8988T (cell line): ENCODE measurements at regions not wholly inside any gene's neighbourhood (a gene's known extent, or its start where the extent isn't known, plus 50 kb on each side); places are given as distances from the start of the nearest gene placed in this dataset.
"Not testable (repeated sequence)": the region's sequence is repeated elsewhere in the genome, so short reads cannot be mapped to it uniquely, and the experiment has no call there.

Source experiments
- DNase-seq: peaks from one replicate; pipeline ENCODE4 v3.0.0; 2011

DNA sequence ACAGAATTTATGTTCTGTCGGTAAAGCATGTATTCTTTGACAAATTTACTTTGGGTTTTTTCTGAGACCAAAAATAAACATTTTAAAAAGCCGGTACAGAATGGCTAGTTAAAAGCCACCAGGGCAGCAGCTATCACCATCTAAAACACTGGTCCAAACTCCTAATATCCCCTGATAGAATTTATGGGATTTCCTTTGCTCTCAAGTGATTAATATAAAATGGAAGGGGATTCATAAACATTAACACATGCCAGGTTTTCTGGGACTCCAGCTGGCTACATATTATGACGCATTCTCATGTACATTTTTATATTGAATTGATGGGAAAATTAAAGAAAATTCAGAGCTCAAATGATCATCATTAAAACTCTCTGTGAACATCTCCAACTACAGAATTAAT, 640.8 kb downstream of the C12orf50 start:
- no peak for DNase-seq

DNA sequence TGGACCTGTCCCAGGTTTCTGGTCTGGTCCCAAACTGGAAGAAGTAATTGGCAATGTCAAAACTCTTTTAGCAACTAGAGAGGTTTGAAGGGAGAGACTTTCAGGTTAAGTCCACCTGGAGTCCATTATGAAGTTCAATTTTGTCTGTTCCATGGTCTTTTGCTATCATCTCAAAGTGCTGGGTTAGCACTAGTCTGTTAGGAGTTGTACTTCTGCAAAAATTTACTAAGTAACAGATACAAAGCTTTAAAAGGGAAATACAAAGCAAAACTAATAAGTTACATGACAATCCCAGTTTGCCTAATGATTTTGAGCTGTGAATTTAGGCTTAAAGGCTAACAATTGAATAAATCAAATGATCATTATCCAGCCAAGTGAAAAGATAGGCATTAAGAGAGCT, 643.9 kb downstream of the C12orf50 start:
- no peak for DNase-seq

DNA sequence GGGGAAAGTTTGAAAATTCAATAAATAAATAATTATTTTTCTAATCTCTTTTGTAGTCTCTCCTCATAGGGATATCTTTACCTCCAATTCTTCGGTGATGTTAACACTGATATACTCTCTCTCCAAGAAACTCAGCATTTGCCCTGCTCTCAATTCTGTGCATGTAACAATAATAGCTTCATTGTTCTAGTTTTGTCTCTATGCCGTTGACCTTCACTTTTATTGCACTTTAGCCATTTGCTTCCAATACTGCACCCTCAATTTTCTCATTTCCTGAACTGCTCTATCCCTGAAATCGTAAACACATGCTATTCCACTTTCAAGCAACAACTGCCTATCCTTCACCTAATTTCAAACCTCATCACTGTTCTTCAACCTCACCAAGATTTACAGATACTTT, 645.0 kb downstream of the C12orf50 start:
- no peak for DNase-seq

DNA sequence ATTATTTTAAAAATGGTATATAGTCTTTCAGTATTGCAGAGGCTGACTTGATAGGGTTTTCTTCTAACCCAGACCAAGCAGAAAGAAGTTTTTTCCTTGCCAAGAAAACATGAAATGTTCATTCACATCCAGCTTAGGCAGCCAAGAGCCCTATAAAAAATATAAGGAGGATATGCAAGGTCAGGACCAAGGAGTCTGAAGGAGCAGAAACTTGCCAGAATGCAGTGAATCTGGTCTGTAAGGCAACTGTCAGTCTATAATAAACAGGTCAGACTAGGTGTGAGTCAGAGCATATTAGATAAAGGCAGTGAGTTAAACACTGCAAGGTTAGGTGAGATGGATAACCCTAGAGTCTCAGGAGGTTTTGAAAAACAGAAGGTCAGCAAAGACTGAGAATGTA, 645.5 kb downstream of the C12orf50 start:
- DNase-seq = no peak

DNA sequence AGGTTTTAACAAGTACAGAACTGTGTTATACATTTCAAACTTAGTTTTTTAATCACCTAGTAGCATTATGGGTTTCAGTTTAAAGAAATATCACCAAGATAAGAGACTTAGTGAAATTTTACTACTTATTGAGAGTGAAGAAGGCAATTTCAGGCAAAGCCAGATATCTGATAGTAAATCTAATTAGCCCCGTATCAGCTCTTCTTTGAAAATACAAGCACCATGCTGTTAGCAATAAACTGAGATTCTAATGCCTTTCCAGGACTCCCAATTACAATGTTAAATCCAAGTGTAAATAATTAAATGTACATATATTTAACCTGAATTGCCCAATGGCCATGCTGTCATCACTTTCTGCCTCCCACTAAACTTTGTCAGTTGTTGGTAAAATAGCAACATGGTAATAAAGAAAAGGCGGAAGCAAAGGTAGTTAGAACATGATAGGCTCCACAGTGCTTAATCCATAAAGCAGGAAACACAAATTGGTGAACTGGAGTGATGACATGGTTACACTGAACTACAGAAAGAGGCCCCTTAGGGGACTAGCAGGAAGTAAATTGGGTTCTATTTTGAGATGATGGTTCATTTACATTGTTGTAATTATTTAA, 646.1 kb downstream of the C12orf50 start:
- no peak for DNase-seq

DNA sequence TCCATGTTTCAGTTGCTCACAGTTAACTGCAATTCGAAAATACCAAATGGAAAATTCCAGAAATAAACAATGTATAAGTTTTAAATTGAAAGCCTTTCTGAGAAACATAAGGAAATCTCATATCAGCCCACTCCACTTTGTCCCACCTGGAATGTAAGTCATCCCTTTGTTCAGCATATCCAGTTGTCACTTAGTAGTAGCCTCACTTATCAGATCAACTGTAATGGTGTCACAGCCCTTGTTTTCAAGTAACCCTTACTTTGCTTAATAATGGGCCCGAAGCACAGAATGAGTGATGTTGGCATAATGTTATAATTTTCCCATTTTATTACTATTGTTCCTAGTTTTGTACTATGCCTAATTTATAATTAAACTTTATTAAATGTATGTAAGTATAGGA, 646.8 kb downstream of the C12orf50 start:
- DNase-seq = no peak

GRCh38 chr12:87381742-87382141, 647.5 kb downstream of the C12orf50 start:
- no peak for DNase-seq

GRCh38 chr12:87378526-87378925, 650.7 kb downstream of the C12orf50 start:
- DNase-seq = no peak

DNA sequence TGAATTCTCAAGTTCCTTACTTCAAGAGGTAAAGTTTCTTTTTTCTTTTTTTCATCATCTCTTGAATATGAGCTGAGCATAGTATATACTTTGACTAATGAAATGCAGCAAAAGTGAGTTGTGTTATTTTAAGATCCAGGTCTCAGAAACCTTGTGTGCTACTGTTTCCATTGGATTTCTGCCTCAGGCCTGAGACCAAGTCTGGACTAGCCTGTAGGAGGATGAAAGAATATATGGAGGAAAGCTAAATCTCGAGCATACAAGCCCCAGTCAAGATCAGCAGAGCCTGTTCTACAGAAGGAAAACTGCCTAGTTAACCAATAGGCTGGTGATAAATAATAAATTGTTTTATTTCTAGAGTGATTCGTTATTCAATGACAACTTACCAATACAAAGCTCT, 652.5 kb downstream of the C12orf50 start:
- DNase-seq = no peak

GRCh38 chr12:87369161-87369560, 660.0 kb downstream of the C12orf50 start:
- no peak for DNase-seq

DNA sequence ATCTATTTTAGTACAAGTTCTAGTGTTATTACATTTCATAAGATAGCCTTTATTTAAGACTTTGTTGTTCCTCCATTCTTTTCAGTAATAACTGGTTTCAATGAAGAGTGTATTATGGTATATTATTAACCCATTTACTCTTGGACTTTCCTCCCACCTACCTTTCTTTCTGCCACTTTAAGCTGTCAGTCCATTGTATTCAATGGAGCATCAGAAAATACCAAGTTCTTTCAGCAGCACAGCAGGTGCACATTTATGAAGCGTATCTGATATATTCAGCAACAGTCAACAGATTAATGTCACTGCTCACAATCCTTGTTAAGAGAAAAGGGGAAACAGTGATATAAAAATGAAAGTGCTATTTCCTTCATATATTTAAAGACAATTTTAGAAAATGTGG, 660.9 kb downstream of the C12orf50 start:
- no peak for DNase-seq

DNA sequence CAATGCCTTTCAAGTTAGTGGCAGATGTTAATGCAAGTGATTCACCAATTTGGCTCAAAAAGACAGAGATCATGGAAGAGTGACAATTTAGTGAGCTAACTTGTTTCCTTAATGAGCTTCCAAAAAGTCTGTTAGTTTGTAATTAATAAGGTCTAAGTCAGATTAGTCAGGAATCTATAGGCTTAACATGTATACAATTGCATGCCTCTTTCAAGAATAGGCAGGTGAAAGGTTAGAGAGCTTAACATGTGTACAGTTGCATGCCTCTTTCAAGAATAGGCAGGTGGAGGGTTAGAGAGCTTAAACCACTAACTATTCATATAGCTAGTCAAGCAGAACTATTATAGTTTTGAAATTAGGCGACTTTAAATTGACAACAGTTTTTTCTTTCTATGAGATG, 663.8 kb downstream of the C12orf50 start:
- DNase-seq = no peak

DNA sequence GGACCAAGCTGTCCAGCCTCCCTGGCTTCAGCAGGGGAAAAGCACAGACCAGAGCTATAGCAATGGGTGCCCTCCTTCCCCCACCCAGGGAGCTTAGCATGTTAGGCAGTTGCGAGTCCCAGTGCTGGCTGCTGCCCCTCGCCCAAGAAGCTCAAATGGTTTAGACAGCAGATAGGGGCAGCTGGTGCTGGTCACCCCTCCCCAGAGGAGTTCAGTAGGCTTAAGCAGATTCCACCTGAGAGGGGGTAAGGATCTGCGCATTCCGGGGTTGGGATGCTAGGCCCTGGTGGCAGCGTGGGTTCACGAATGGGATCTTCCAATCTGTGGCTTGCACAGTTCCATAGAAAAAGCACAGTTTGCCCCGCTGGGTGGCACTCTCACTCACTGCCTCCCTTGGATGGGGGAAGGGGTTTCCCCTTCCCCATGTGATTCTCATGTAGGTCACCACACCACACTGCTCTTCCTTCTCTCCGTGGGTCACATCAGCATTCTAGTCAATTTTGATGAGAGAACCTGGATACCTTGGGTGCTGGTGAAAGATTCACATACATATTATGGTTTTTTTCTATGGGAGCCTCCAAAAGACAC, 665.6 kb downstream of the C12orf50 start:
- no peak for DNase-seq

DNA sequence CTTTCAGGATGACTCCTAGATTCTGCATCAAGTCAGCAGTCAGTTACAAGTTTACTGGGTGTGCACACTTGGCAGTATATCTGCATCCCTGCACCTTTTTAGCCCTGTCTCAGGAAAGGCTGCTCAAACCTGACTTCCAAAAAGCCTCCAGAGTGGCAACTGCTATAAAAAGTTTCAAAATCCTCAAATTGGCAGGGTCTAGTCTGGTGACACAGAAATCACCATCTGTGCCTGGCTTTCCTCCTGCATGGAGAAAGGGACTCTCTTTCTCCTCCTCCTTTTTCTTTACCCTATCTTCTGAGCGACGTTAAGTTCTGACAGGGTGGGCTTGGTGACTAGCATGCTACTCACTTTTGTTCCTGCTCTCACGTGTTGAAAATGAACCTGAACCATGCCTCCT, 679.5 kb downstream of the C12orf50 start:
- DNase-seq = no peak

DNA sequence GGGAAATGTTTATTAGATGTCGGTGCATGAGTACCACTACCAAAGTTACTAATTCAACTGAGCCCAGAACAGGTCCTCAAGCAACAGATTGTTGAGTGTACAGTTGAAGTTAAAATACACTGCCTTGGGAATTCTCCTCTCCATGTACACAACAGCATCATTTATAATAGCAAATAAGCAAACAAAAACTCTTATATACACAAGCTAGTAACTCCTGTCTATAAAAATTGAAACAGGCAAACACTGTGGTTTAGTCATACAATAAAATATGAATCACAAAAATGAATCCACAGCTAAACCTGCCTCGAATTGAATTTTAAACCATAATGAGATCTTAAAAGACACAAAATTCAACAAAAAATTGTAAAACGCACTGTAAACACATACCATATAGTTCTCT, 681.1 kb downstream of the C12orf50 start:
- DNase-seq = no peak

GRCh38 chr12:87344699-87345098, 684.5 kb downstream of the C12orf50 start:
- no peak for DNase-seq

DNA sequence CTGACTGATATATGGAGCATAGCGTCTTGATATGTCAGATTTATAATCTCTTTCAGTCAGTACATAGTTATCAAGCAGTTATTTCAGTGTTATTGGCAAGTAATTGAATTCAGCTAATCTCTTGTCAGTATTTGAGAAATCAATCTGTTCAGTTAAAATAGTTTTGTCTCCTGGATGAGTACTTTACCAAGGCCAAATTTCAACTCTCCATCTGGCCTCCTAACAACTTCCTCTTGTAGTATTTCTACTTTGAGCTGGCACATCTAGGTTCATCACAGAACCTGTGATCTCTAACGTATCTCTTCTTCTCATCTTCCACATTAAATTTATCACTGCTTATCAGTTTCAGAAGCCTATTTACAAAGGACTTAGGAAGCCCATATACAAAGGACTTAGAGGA, 690.5 kb downstream of the C12orf50 start:
- DNase-seq = no peak

GRCh38 chr12:87336814-87337336, 692.3 kb downstream of the C12orf50 start:
- no peak for DNase-seq

GRCh38 chr12:87332987-87333726, 696.0 kb downstream of the C12orf50 start:
- DNase-seq = no peak

GRCh38 chr12:87330071-87330555, 699.1 kb downstream of the C12orf50 start:
- DNase-seq = not testable (repeated sequence)

- no peak for DNase-seq
These were observed 699.9 kb downstream of the C12orf50 start for GRCh38 chr12:87329076-87329863.

DNA sequence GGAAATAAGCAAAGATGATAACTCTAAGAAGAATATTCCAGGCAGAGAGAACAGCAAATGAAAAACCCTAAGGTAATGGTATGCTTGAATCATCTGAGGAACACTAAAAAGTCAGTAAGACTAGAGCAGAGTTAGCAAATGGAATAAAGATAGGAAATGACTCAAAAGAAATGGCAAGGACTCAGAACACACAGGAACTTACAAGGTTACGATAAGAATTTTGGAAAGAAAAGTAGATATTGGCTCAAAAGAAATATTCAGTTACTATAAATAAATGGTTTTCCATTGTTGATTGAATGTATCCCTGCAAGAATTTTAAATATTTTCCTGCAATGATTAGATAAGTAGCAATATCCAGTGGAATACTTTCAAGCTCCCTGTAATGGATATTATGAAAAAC, 705.8 kb downstream of the C12orf50 start:
- DNase-seq = no peak

DNA sequence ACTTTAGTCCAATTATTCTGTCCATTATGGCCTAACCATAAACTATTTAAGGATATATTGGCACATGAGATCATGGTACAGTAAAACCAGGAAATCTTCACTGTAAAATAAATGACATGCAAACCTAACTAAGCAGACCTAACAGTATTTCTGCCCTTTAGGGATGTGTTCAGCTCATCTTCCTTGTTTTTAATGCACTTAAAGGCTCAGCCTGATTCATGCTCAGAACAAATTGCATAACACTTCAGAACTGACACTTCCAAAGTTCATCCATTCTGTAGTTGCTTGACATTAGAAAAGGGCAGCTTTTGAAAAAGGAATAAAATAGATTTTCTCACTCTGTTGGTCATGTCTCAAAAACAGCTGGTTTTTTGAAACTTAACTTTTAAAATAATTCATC, 708.5 kb downstream of the C12orf50 start:
- no peak for DNase-seq
